AG04450 (cell line): ENCODE measurements at regions not wholly inside any gene's neighbourhood (a gene's known extent, or its start where the extent isn't known, plus 50 kb on each side); places are given as distances from the start of the nearest gene placed in this dataset.

ENCODE experiments used
- CTCF ChIA-PET: fragments of 300-600, 350-600 bp; formaldehyde crosslinking; extraction: SDS; loops from one replicate; lab custom pipeline; 2022; ENCODE audit warnings: antibody characterized with exemption, inconsistent platforms; lab: Charles Lee
- POLR2A ChIA-PET: fragments of 350-600 bp; formaldehyde crosslinking; extraction: SDS; loops from one replicate; lab custom pipeline; 2021; ENCODE audit warnings: antibody characterized with exemption, inconsistent platforms; lab: Yijun Ruan, JAX
- DNase-seq: peaks from one replicate; pipeline ENCODE4 v3.0.0-alpha.2; 2011; ENCODE audit warnings: low read depth, low spot score
- H3K27ac ChIP-seq: one replicate; pipeline ENCODE4 v1.5.1; 2012; ENCODE audit warnings: low read depth, low read length, control low read depth
- H3K27me3 ChIP-seq: one replicate; pipeline ENCODE4 v1.6.0; 2012; ENCODE audit warnings: low read length; ENCODE audit not compliant: control insufficient read depth, insufficient read depth
- H3K4me3 ChIP-seq: 2 replicates; pipeline ENCODE4 v1.5.1; 2011; ENCODE audit warnings: mild to moderate bottlenecking, low read depth, low read length, control low read depth
- H3K9me3 ChIP-seq: 2 replicates; pipeline ENCODE4 v1.5.1; 2012; ENCODE audit warnings: low read length; ENCODE audit not compliant: control insufficient read depth, insufficient read depth
- CTCF ChIP-seq: IDR thresholded peaks from 2 replicates; pipeline ENCODE4 v1.5.1; 2011; ENCODE audit warnings: low read depth, low read length, control low read depth, inconsistent platforms

GRCh38 chr10:130481076-130481930, 345.1 kb downstream of the GLRX3 start:
- H3K27me3 ChIP-seq = no peaks in the 10 kb centered on the region
- POLR2A ChIA-PET = no interaction called here
- peaks cover 92% of the 10 kb centered on the region for H3K9me3 ChIP-seq
- CTCF ChIA-PET = no interaction called here
- TF ChIP-seq CTCF = no peak
- no peak overlapping the region for H3K27ac ChIP-seq
- no peak for DNase-seq
- no peak overlapping the region for H3K4me3 ChIP-seq

- ChIA-PET CTCF (no interaction called here), POLR2A (no interaction called here)
- H3K27me3 ChIP-seq = no peaks in the 10 kb centered on the region
- no peak for TF ChIP-seq CTCF
- H3K9me3 ChIP-seq = peaks cover 90% of the 10 kb centered on the region
- no peak overlapping the region for H3K27ac ChIP-seq
- no peak overlapping the region for H3K4me3 ChIP-seq
- DNase-seq = no peak
Observed at GRCh38 chr10:130481936-130482335, 345.7 kb downstream of the GLRX3 start.

GRCh38 chr10:130483691-130484467, 347.7 kb downstream of the GLRX3 start:
- Histone ChIP-seq H3K9me3 (peaks cover 92% of the 10 kb centered on the region), H3K4me3 (no peak overlapping the region), H3K27me3 (no peaks in the 10 kb centered on the region), H3K27ac (no peak overlapping the region)
- ChIA-PET CTCF (no interaction called here), POLR2A (no interaction called here)
- no peak for TF ChIP-seq CTCF
- no peak for DNase-seq

GRCh38 chr10:130484468-130485180, 348.4 kb downstream of the GLRX3 start:
- DNase-seq = no peak
- H3K4me3 ChIP-seq = no peak overlapping the region
- no peak overlapping the region for H3K27ac ChIP-seq
- H3K27me3 ChIP-seq = no peaks in the 10 kb centered on the region
- POLR2A ChIA-PET = no interaction called here
- peaks cover 87% of the 10 kb centered on the region for H3K9me3 ChIP-seq
- no peak for TF ChIP-seq CTCF
- CTCF ChIA-PET = no interaction called here
